GM10266 (cell line): ENCODE measurements at regions not wholly inside any gene's neighbourhood (a gene's known extent, or its start where the extent isn't known, plus 50 kb on each side); places are given as distances from the start of the nearest gene placed in this dataset.

Source experiments
- DNase-seq: peaks from one replicate; pipeline ENCODE4 v3.0.0; 2012; ENCODE audit errors: extremely low spot score
- CTCF ChIP-seq: IDR thresholded peaks from 2 replicates; pipeline ENCODE4 v1.5.1; 2012; ENCODE audit warnings: mild to moderate bottlenecking, low read depth; ENCODE audit not compliant: control insufficient read depth, insufficient read depth; ENCODE audit errors: missing control alignments

GRCh38 chr15:35783203-35783602 is 237.2 kb upstream of the DPH6 start:
- no peak for TF ChIP-seq CTCF
- no peak for DNase-seq

GRCh38 chr15:35784745-35785144 is 238.8 kb upstream of the DPH6 start:
- no peak for TF ChIP-seq CTCF
- no peak for DNase-seq

GRCh38 chr15:35810007-35810406 is 264.0 kb upstream of the DPH6 start:
- TF ChIP-seq CTCF = no peak
- DNase-seq = no peak

- no peak for TF ChIP-seq CTCF
- no peak for DNase-seq
Observed at GRCh38 chr15:35813573-35813972, 267.6 kb upstream of the DPH6 start.

- TF ChIP-seq CTCF = no peak
- DNase-seq = no peak
Observed at GRCh38 chr15:35818846-35819245, 272.9 kb upstream of the DPH6 start.

GRCh38 chr15:35822153-35822552 is 276.2 kb upstream of the DPH6 start:
- DNase-seq = no peak
- TF ChIP-seq CTCF = no peak

- TF ChIP-seq CTCF = no peak
- no peak for DNase-seq
Observed at GRCh38 chr15:35827141-35827540, 281.2 kb upstream of the DPH6 start.
